Gastroesophageal sphincter (tissue), 2 donors: ENCODE measurements at regions not wholly inside any gene's neighbourhood (a gene's known extent, or its start where the extent isn't known, plus 50 kb on each side); places are given as distances from the start of the nearest gene placed in this dataset.

Experiments
- POLR2A ChIP-seq, 2 donors: fragments of 450-650 bp; IDR thresholded peaks; one replicate each; pipeline ENCODE4 v1.6.1; 2017; ENCODE audit warnings: antibody characterized with exemption in 2 of 2, mild to moderate bottlenecking in 2 of 2, moderate library complexity in 1 of 2
- POLR2AphosphoS5 ChIP-seq: sonication (generic); formaldehyde crosslinking; IDR thresholded peaks from one replicate; pipeline ENCODE4 v1.6.1; 2017; ENCODE audit warnings: antibody characterized with exemption

DNA sequence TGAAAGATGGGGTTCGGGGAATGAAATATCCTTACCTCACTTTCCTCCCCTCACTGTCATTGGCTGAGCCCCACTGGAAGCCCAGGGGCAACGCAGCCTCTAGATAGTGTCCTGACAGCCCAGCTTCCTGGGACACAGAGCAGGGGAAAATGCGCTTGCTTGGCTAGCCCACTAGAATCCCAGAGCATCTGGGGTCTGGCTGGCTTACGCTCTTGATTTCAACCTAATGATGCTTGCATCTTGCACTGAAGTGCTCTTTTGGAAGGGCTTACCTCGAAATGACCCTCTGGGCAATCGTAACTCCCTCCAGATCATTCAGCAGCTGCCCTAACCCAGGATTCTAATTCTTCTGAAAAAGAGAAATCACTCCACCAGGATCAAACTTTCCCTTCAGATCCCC is 147.6 kb downstream of the SOX9 start:
- no peak for TF ChIP-seq POLR2A (IDR thresholded peaks at IDR 0.05)
- no peak for TF ChIP-seq POLR2AphosphoS5
